Activated naive CD8-positive, alpha-beta T cell treated with anti-CD3 and anti-CD28 coated beads, Interleukin-2, amount 10 ng/mL, durations not matched to agents 7 days and 5 days (primary cell): ENCODE measurements at regions not wholly inside any gene's neighbourhood (a gene's known extent, or its start where the extent isn't known, plus 50 kb on each side); places are given as distances from the start of the nearest gene placed in this dataset.

Experiments used
- ATAC-seq: fragments of 150-1000 bp; cut with Tn5 transposase; one replicate; pipeline ENCODE4 v1.10.0; 2021; ENCODE audit warnings: low read depth, moderate library complexity
- POLR2A ChIA-PET: fragments of 350-600 bp; sonication (Branson Sonifier 250); formaldehyde crosslinking; loops from one replicate; lab custom pipeline; 2021; ENCODE audit warnings: antibody characterized with exemption; lab: Charles Lee
- DNase-seq: peaks from one replicate; pipeline ENCODE4 v3.0.0; 2021
- H3K27ac Mint-ChIP-seq: one replicate; pipeline ENCODE4 v1.8.0; 2022; ENCODE audit warnings: mild to moderate bottlenecking, mixed read lengths
- H3K27me3 Mint-ChIP-seq: one replicate; pipeline ENCODE4 v1.8.0; 2022; ENCODE audit warnings: mild to moderate bottlenecking, moderate library complexity, mixed read lengths
- H3K36me3 Mint-ChIP-seq: one replicate; pipeline ENCODE4 v1.8.0; 2021; ENCODE audit warnings: mild to moderate bottlenecking, mixed read lengths
- H3K4me1 Mint-ChIP-seq: one replicate; pipeline ENCODE4 v1.8.0; 2021; ENCODE audit warnings: mixed read lengths
- H3K4me3 Mint-ChIP-seq: one replicate; pipeline ENCODE4 v1.8.0; 2022; ENCODE audit warnings: mild to moderate bottlenecking, moderate library complexity, mixed read lengths
- H3K9me3 Mint-ChIP-seq: one replicate; pipeline ENCODE4 v1.8.0; 2021; ENCODE audit warnings: mixed read lengths

DNA sequence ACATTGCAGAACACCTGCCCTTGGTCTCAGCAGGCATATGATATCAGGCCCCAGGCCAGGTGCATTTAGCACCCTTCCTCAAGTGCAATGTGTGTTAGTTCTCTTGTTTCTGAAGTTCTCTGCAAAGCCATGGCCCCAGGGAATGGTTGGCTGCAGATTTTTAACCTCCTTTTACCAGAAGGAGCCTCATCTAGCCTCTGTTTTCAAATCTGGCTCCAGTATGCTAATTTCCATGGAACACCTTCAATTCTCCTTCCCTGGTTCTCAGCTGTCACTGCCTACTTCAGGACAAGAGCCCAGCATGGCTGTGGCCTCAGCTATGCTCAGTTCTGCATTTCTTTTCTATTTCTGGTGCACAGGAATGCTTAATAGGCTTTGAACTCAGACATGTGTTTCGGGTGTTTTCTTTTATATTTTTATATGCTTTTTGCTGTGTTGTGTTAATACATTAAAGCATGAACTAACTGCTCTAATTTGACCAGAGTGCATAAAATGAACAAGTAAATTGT, 51.6 kb upstream of the OGFRL1 start:
- POLR2A ChIA-PET: no interaction called here
- Mint-ChIP-seq H3K27ac (no peak overlapping the region), H3K36me3 (no peaks in the 10 kb centered on the region), H3K9me3 (no peaks in the 10 kb centered on the region), H3K27me3 (peaks cover 19% of the 10 kb centered on the region), H3K4me1 (peaks cover 3% of the 10 kb centered on the region), H3K4me3 (no peak overlapping the region)
- ATAC-seq: no peak
- DNase-seq: no peak

DNA sequence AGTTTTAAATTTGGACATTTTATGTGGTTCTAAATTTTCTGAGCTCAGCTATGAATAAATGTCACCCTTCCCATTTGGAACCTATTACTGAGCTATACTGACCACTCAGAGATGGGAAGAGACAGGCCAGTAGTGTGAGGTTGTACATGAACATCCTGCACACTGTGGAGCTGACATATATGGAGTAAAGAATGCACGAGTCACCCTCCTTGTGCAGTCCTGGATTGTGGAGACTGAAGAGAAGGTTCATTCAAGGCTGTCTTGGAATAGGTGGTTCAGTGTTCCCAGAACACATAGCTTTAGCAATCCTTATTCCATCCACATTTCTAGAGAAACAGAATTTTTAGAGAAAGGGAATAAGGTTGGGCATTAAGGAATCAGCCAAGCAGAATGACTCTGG, 50.3 kb upstream of the OGFRL1 start:
- no peak for DNase-seq
- no peaks in the 10 kb centered on the region for H3K9me3 Mint-ChIP-seq
- H3K27me3 Mint-ChIP-seq: peaks cover 22% of the 10 kb centered on the region
- POLR2A ChIA-PET: no interaction called here
- no peak overlapping the region for H3K27ac Mint-ChIP-seq
- H3K36me3 Mint-ChIP-seq: no peaks in the 10 kb centered on the region
- no peak for ATAC-seq
- peaks cover 2% of the 10 kb centered on the region for H3K4me1 Mint-ChIP-seq
- no peak overlapping the region for H3K4me3 Mint-ChIP-seq
